GM21367 (cell line): ENCODE measurements at regions not wholly inside any gene's neighbourhood (a gene's known extent, or its start where the extent isn't known, plus 50 kb on each side); places are given as distances from the start of the nearest gene placed in this dataset.

Experiments
- ATAC-seq: cut with Tn5 transposase; IDR thresholded peaks from one replicate; pipeline ENCODE4 v1.9.1; 2021; ENCODE audit not compliant: unreplicated experiment

DNA sequence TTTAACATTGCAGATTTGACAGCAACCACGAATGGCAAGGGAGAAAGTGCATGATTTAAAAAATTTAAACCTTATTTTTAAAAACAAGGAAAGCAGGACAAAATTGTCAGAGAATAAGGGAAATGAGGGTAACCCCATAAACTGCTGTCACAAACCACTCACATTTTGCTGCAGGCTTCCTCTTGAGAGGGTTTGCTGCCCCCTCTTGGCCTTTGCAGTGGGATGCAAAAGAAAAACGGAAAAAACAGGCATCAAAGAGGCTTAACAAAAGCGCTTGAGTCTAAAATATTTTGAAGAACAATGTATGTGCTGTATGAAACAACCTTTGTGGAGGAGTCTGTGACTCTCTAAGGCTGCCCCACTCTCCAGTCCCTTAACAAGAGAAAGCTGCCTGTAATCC lies 91.6 kb downstream of the TMX3 start:
- ATAC-seq = peak; percentile 58

DNA sequence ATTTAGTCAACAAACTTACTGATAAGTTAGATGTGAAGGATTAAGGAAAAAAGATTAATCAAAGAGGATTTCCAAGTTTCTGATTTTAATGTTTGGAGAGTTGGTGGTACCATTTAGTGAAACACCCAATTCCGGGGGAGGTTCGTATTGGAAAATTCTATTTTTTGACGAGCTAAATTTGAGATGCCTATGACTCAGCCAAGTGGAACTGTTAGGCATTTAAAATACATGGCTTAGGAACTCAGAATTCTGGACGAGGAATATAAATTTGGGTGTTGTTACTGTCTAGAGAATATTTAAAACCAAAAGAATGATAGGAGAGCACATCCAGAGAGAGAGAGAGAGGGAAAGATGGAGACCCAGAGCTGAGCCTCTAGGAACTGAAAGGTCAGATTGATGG lies 103.6 kb downstream of the TMX3 start:
- no peak for ATAC-seq

DNA sequence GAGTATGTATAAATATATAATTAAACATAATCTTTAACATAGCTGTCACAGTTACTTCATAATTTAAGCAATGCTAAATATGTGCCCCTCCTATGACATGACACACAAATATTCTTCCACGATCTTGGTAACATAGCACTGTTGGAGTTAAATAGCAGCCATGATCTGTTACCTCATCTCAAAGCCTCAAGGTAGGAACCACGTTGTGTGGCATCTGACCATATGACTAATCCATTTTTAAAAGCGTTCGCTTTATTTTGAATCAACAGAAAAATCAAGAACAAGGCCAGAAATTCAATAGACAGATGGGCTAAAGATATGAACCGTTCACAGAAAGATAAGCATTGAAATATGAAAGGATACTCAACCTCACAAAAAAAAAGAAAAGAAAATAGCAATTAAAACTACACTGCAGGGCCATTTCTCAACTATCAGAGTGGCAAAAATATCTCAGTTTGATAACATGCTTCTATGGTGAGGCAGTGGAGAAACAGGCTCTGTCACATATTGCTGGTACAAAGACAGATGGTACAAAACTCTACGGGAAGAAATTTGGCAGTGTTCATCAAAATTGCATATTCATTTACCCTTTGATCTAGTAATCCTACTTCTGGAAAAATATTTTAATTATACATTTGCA lies 105.9 kb downstream of the TMX3 start:
- no peak for ATAC-seq

DNA sequence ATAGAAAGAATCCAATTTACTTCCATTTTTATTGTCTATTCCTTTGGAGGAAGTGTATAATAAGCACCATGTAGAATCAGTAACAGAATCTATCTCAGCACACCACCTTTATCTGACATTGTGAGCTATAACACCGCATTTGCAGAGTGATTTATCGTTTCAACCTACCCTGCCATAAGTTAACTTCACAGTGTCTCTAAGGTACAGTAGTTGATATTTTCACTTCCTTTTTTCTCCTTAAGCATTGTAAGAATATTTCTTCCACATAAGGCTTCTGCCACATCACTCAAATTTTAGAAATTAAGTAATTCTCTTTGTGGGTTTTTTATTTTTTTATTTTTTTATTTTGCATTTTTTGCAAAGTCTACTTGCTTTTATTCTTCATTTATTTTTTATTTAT lies 107.1 kb downstream of the TMX3 start:
- ATAC-seq = no peak

DNA sequence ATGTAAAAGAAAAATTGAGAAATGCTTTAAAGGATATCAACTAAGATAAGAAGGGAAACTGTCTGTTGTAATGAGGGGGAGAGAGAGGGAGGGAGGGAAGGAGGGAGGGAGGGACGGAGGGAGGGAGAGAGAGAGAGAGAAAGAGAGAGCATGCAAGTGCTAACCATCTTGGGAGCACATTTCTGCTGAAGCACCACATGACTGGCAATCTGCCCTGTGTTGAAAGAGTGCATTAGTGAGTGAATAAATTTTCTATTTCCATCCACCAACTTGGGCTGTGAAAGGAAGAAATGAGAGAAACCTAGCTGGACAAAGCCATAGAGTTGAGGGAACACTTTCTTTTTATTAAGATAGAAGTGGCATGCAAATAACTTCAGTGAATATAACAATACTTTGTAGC lies 110.7 kb downstream of the TMX3 start:
- ATAC-seq = no peak

DNA sequence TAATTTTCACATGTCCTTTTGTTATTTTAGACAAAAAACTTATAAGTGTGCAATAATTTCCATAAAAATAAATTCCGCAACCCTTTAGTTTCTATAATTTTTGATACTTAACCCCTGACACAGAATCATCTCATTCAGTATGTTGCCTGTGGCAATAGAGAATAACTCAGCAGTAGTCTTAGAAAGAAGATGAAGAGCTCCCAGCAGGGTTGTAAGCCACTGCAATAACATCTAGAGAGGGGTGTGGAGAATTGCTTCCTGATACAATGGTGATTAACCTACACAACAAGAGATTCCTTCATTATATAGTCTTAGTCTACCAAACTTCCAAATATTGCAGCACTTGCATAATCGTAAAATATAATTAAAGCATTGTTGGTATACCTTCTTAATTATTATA lies 118.9 kb downstream of the TMX3 start:
- ATAC-seq = no peak

DNA sequence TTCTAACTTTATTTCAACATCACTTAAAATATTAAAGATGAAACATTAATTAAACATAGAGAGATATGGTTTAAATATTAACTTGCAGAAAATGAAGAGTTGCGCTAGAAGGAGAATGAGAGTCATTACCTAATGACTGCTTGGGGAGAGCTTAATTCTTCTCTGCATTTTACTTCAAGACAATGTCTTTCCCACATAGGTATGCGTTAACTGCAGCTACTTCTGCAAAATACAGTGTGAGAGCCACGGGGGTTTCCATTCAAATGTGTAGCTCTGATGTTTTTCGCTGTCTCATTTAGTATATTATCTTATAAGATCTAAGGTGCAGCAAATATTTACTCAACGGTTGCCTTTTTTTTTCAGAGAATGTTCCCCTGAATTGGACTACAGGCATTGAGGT lies 126.7 kb downstream of the TMX3 start:
- no peak for ATAC-seq

DNA sequence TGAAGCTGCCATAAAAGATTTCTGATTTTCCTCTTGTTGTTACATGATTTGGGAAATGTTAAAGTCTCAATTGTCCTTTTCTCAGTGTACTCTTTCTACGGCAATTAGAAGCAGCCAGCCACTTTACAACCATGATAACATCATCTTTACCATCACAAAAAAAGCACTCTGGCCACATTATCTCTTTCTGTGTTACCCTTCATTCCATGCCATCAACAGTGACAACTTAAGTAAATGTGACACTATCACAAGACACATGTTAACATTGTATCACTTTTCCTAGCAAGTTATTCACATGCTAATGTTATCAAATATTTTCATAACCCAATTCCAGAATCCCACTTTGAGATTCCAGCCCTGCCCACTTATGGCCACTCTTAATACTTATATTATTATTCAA lies 131.2 kb downstream of the TMX3 start:
- ATAC-seq = no peak

DNA sequence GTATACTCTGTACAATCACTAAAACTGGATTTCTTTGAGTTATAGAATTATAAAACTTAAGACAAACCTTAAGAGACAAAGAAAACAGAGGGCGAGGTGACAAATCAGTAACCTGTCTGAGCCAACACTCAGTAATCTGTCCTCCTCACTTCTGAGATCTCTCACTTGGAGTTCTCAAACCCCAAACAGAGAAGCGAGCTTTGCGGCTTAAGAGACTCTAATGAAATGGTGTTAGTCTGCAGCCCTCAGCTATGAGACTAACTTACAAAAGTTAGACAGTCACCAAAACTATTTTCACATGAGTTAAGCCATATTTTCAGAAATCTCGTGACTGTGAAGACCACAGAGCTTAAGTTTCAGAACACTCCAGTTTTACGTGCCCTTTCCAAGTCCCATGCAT lies 140.6 kb downstream of the TMX3 start:
- no peak for ATAC-seq

DNA sequence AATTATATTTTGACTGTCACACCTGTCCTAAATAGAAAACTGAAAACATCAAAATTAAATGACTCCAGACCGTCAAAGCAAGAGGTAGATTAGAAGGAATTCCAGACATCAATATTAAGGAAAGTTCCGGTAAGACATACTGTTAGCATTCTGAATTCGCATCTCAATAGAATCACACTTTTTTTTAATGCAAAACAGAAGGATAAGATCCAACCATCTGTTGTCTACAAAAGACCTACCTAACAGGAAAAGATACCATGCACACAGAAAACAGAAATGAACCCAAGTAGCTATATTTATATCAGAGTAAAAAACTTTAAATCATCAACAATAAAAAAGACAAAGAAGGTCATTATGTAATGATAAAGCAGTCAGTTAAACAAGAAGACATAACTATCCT lies 145.0 kb downstream of the TMX3 start:
- ATAC-seq = no peak

DNA sequence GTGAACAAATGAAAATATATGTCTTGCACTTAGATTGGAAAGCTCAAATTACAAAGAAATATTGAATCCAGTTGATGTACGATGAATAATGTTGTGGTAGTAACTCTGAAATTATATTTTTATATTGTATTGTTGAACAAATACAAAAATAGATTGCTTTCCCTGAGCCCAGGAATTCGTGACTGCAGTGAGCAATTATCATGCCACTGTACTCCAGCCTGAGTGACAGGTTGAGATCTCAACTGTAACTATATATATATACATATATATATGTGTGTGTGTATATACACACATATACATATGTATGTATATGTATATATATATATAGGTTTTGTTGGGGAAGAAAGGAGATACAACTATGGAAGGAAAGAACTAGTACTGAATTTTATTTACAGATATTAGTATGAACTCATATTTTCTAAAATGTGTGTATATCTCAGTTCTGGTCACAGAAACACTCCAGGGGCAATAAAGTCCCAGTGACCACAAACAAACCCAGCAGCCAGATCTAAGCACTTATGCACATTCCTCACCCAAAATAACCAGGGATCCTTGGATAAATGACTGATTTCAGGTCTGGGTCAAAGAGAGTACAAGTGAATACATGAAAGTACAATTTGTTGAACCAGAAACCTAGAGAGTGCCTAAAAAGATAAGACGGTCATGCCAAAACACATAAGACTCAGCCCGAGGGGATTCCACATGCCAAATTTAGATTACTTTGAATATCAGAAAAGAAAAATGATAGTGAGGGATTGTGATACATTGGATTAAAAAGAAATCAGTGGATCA lies 146.3 kb downstream of the TMX3 start:
- ATAC-seq = no peak

DNA sequence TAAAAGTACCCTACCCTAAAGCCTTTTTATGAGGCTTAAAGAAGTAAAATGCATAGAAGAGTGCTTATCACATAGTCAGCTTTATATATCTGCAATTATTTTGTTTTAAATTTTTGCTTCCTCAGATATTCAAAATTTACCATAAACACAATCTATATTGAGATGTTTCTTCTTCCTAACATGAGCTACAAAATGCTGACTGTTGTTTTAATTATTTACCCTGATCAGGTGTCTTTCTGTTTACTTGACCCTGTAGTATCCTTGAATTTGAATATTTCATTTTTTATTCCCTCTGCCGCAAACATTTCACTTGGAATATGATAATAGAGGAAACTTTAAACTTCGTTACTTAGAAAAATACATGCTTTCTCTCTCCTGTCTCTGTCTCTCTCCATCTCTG lies 147.9 kb downstream of the TMX3 start:
- ATAC-seq = no peak

DNA sequence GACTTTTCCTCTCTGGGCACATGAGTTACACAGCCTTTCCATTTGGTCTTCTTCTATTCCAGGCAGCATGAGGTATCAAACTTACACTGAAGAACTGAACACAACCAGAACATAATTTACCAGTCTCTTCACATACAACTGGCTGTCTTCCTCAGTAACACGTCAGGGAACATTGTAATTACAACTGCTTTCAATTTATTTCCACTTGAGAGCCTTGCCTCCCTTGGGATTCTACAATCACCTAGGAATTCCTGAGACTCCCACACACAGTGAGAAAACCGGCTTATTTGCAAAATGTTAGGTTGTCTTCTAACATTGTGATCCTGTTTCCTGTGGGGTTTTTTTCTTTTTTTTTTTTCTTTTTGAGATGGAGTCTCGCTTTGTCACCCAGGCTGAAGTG lies 149.9 kb downstream of the TMX3 start:
- ATAC-seq = no peak

DNA sequence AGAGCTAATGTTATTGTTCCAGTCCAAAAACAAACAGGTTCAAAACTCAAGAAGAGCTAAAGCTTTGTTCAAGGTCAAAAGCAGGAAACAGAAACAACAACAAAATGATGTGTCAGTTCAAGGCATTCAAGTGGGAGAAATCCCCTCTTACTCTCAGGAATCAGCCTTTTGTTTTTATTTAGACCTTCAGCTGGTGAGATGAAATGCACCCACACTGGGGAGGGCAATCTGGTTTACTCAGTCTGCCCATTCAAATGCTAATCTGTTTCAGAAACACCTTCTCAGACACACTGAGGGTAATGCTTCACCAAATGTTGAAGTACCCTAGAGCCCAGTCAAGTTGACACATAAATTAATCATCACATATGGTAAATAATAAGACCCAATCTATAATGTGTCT lies 150.6 kb downstream of the TMX3 start:
- ATAC-seq = no peak

DNA sequence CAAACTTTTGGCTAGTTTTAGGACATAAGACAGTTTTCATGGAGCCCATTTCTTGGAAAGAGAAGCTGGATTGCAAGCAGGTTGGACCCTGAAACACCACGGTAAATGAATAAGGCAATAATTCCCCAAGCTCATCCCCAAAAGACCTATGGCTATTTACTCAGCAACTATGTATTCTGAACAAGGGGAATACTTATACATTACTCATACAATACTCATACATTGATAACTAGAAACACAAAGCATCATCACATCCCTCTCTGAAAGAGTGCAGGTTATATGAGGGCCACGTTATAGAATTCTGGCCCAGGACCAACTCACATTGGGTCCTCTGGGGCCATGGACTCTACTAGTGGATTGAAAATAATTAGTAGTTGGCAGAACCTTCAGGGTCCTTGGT lies 154.8 kb downstream of the TMX3 start:
- ATAC-seq = no peak

DNA sequence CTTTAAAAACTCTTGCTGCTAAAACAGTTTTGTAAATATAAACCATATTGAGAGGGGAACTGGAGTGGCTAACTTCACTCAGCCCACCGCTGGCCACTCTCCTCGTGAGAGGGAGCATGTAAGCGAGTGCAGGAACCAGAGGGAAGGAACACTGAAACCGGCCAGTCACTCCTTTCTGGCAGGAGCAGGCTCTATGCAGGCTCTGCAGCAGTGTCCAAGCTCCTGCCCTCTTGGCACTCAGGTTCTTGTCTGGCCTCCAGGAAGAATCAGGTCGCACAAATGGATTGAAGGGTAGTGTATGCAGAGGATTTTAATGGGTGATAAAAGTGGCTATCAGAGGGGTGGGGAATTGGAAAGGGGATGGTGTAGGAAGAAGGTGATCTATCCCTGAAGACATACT lies 157.7 kb downstream of the TMX3 start:
- no peak for ATAC-seq

DNA sequence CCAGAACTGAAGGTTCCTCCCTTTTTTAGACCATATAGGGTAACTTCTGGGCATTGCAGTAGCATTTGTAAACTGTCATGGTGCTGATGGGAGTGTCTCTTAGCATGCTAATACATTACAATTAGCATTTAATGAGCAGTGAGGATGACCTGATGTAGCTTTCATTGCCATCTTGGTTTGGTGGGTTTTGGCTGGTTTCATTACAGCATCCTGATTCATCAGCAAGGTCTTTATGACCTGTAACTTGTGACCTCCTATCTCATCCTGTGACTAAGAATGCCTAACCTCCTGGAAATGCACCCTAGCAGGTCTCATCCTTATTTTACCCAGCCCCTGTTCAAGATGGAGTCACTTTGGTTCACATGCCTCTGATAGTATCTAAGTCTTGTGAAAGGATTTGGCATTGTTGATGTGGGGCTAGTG lies 159.0 kb downstream of the TMX3 start:
- ATAC-seq = no peak

DNA sequence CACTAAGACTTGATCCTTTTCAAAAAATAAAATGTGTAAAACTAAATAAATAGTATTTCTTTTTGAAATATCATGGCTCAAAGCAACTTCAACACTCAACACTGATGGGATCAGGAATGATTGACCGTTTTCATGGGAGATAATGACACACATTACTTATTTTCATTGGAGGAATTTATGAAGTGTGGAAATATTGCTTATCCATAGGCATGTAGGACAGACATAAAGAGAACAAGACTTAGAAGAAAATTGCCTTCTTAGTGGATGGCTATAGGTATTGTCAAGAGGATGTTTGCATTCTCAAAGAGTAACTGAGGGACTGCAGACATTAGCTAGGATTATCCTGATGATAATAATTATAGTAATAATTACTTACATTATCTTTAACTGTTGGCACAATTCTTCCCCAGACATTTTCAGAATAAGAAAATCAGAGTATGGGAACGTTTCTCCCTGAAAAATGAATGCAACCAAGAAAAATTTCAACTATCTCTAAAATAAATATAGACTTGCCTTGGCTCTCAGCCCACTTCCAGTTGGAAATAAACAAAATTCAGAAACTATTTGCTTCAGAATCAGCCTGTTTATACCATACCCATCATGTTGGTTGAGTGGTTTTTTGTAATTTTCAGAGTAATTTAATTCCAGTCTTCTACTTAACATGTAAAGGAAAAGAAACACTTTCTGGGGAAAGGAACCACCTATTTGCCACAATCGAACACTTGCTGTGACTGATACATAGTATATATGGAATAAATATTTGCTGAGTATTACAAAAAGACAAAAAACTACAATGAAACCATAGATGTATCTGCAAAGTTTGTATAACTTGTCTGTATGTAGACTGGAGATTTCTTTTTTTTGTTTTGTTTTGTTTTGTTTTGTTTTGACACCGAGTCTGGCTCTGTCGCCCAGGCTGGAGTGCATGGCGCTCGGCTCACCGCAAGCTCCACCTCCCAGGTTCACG lies 165.7 kb downstream of the TMX3 start:
- no peak for ATAC-seq

DNA sequence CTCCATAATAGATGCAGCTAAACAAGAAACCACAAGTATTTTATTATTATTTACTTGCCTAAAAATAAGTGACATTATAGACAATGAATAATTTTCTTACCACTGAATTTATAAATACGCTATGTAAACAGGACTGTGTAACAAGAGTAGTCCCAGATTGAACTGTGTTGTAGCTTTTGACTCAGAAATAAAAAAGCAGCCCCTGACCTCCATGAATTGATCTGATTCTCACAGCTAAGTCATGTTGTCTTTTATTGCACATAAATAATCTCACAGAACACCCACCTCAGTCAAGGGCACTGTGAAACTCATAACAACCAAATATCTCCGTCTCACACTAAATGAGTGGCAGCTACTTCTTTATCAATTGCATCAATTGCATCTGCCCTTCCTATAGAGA lies 171.6 kb downstream of the TMX3 start:
- no peak for ATAC-seq

DNA sequence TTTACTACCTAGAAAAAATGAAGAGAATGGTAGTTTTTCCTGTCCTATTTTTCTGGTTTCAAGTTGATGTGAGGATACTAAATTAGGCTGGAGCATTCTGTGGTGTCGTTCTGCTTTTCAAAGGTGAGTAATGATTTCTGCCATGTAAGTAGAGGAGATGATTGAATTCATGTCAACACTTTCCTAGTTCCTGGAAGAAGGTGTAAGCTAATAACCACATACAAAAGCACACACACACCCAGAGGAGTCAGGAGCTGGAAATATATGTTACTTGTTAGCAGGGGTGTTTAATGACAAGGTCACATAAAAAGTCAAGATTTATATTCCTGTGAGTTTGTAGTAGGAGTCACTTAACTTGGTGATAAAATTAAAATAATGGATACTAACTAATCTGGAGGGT lies 172.1 kb downstream of the TMX3 start:
- no peak for ATAC-seq

DNA sequence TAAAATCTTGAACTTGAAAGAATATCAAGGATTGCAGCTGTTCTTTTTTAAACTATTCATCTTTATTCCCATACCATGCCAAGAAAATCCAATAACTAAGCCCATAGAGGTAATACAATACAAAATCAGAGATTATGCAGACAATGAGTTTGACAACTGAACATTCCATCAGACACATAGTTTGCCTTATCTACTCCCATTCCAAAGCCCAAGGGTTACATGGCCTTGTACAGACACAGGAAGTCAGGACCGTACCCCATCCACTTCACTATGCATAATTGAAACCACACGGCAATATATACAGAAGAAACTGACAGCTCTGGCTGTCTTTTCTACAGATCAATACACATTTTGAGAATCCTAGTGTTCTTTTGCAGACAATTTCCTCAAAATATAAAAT lies 181.3 kb downstream of the TMX3 start:
- no peak for ATAC-seq
